Ishikawa (cell line): ENCODE measurements at regions not wholly inside any gene's neighbourhood (a gene's known extent, or its start where the extent isn't known, plus 50 kb on each side); places are given as distances from the start of the nearest gene placed in this dataset.

Experiments used
- CEBPB ChIP-seq: IDR thresholded peaks from 2 replicates; pipeline ENCODE4 v1.6.1; 2012
- CREB1 ChIP-seq: IDR thresholded peaks from 2 replicates; pipeline ENCODE4 v1.6.1; 2012; ENCODE audit warnings: low read depth
- EGR1 ChIP-seq: IDR thresholded peaks from 2 replicates; pipeline ENCODE4 v1.6.1; 2012
- EP300 ChIP-seq: IDR thresholded peaks from 2 replicates; pipeline ENCODE4 v1.6.1; 2012; ENCODE audit warnings: borderline replicate concordance
- FOXM1 ChIP-seq: IDR thresholded peaks from 2 replicates; pipeline ENCODE4 v1.6.1; 2012; ENCODE audit warnings: low read depth, borderline replicate concordance
- RAD21 ChIP-seq: IDR thresholded peaks from 2 replicates; pipeline ENCODE4 v1.6.1; 2012; ENCODE audit warnings: low read depth
- REST ChIP-seq: IDR thresholded peaks from 2 replicates; pipeline ENCODE4 v1.6.1; 2012; ENCODE audit warnings: low read depth, mild to moderate bottlenecking
- TAF1 ChIP-seq: IDR thresholded peaks from 2 replicates; pipeline ENCODE4 v1.6.1; 2012; ENCODE audit warnings: low read depth, mild to moderate bottlenecking
- TCF12 ChIP-seq: IDR thresholded peaks from 2 replicates; pipeline ENCODE4 v1.6.1; 2012; ENCODE audit warnings: low read depth
- TEAD4 ChIP-seq: IDR thresholded peaks from 2 replicates; pipeline ENCODE4 v1.6.1; 2012
- YY1 ChIP-seq: IDR thresholded peaks from 2 replicates; pipeline ENCODE4 v1.6.1; 2012; ENCODE audit warnings: low read depth
- TF ChIP-seq, protein P1 (sequence below): IDR thresholded peaks from 2 replicates; pipeline ENCODE4 v1.6.1; 2012
- TF ChIP-seq, protein P2 (sequence below): IDR thresholded peaks from 2 replicates; pipeline ENCODE4 v1.6.1; 2012

DNA sequence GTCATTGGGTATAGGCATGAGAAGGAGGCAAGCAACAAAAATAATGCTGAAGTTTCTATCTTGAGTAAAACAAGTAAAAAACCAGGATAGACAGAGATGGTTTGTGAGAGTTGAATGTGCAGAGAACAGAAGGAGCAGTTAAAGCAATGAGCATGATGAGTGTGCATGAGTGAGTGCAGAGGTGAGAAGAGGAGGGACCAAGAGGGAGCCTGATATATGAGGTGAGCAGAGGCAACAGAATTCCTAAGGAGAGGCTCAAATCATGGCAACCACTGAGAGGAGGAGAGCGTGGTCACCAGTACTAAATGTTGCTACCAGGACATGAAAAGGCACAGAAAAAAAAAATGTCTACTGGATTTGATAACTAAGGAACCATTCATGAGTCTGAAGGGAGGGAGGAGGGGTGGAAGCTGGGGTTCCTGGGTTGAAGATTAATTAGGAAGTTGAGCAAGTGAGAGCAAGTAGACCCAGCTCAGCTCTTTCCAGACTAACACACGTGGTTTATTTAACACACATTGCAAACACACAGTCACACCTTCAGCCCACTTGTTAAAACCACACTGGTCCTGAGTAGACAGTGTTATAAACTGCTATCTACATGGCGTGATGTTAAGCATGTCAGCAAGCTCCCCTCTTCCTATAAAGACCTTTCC is 69.0 kb upstream of the IQCM start:
- TF ChIP-seq TAF1 (no peak), EP300 (no peak), EGR1 (no peak), CEBPB (no peak), RAD21 (no peak), CREB1 (no peak), YY1 (no peak), FOXM1 (no peak), REST (no peak), TCF12 (no peak), TEAD4 (no peak)
- TF ChIP-seq, protein P1, sequence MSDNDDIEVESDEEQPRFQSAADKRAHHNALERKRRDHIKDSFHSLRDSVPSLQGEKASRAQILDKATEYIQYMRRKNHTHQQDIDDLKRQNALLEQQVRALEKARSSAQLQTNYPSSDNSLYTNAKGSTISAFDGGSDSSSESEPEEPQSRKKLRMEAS: no peak
- TF ChIP-seq, protein P2, sequence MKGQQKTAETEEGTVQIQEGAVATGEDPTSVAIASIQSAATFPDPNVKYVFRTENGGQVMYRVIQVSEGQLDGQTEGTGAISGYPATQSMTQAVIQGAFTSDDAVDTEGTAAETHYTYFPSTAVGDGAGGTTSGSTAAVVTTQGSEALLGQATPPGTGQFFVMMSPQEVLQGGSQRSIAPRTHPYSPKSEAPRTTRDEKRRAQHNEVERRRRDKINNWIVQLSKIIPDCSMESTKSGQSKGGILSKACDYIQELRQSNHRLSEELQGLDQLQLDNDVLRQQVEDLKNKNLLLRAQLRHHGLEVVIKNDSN: no peak
